ENCODE measurements at regions not wholly inside any gene's neighbourhood (a gene's known extent, or its start where the extent isn't known, plus 50 kb on each side); places are given as distances from the start of the nearest gene placed in this dataset.

GRCh38 chr16:66247516-66248481 lies 118.7 kb upstream of the CDH5 start (continued):
- TF ChIP-seq CHCHD3 (CRISPR knock-in tag; IDR thresholded peaks at IDR 0.05) (no peak), TCF7 (IDR thresholded peaks at IDR 0.05; ENCODE audit: low read depth) (no peak), CENPX (CRISPR knock-in tag; IDR thresholded peaks at IDR 0.05) (no peak), GZF1 (CRISPR knock-in tag; IDR thresholded peaks at IDR 0.05) (no peak), ZNF33B (CRISPR knock-in tag; IDR thresholded peaks at IDR 0.05) (no peak), ZNF709 (CRISPR knock-in tag; IDR thresholded peaks at IDR 0.05) (no peak), NBN (conservative IDR thresholded peaks at IDR 0.05) (no peak), MED8 (CRISPR knock-in tag; IDR thresholded peaks at IDR 0.05; ENCODE audit: insufficient replicate concordance) (no peak)
- TF ChIP-seq, protein P1, sequence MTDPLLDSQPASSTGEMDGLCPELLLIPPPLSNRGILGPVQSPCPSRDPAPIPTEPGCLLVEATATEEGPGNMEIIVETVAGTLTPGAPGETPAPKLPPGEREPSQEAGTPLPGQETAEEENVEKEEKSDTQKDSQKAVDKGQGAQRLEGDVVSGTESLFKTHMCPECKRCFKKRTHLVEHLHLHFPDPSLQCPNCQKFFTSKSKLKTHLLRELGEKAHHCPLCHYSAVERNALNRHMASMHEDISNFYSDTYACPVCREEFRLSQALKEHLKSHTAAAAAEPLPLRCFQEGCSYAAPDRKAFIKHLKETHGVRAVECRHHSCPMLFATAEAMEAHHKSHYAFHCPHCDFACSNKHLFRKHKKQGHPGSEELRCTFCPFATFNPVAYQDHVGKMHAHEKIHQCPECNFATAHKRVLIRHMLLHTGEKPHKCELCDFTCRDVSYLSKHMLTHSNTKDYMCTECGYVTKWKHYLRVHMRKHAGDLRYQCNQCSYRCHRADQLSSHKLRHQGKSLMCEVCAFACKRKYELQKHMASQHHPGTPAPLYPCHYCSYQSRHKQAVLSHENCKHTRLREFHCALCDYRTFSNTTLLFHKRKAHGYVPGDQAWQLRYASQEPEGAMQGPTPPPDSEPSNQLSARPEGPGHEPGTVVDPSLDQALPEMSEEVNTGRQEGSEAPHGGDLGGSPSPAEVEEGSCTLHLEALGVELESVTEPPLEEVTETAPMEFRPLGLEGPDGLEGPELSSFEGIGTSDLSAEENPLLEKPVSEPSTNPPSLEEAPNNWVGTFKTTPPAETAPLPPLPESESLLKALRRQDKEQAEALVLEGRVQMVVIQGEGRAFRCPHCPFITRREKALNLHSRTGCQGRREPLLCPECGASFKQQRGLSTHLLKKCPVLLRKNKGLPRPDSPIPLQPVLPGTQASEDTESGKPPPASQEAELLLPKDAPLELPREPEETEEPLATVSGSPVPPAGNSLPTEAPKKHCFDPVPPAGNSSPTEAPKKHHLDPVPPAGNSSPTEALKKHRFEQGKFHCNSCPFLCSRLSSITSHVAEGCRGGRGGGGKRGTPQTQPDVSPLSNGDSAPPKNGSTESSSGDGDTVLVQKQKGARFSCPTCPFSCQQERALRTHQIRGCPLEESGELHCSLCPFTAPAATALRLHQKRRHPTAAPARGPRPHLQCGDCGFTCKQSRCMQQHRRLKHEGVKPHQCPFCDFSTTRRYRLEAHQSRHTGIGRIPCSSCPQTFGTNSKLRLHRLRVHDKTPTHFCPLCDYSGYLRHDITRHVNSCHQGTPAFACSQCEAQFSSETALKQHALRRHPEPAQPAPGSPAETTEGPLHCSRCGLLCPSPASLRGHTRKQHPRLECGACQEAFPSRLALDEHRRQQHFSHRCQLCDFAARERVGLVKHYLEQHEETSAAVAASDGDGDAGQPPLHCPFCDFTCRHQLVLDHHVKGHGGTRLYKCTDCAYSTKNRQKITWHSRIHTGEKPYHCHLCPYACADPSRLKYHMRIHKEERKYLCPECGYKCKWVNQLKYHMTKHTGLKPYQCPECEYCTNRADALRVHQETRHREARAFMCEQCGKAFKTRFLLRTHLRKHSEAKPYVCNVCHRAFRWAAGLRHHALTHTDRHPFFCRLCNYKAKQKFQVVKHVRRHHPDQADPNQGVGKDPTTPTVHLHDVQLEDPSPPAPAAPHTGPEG (CRISPR knock-in tag; IDR thresholded peaks at IDR 0.05) = no peak
- TF ChIP-seq, protein P2, sequence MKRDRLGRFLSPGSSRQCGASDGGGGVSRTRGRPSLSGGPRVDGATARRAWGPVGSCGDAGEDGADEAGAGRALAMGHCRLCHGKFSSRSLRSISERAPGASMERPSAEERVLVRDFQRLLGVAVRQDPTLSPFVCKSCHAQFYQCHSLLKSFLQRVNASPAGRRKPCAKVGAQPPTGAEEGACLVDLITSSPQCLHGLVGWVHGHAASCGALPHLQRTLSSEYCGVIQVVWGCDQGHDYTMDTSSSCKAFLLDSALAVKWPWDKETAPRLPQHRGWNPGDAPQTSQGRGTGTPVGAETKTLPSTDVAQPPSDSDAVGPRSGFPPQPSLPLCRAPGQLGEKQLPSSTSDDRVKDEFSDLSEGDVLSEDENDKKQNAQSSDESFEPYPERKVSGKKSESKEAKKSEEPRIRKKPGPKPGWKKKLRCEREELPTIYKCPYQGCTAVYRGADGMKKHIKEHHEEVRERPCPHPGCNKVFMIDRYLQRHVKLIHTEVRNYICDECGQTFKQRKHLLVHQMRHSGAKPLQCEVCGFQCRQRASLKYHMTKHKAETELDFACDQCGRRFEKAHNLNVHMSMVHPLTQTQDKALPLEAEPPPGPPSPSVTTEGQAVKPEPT (CRISPR knock-in tag; IDR thresholded peaks at IDR 0.05; ENCODE audit: low read depth) = no peak
